ENCODE measurements at regions not wholly inside any gene's neighbourhood (a gene's known extent, or its start where the extent isn't known, plus 50 kb on each side); places are given as distances from the start of the nearest gene placed in this dataset.

- WGBS, 2 donors = 79 to 81% methylated on average over 7 of the region's 7 CpGs
- DNase-seq = no peak
- Histone ChIP-seq H3K4me3 (ENCODE audit: low read length in 2 of 2) (no peak overlapping the region), H3K9me3 (ENCODE audit: control insufficient read depth, low read length) (no peaks in the 10 kb centered on the region), H3K27me3 (ENCODE audit: control insufficient read depth in 1 of 2, insufficient read depth in 2 of 2, low read length in 1 of 2) (no peaks in the 10 kb centered on the region), H3K4me1 (ENCODE audit: control insufficient read depth in 1 of 2, insufficient read depth in 2 of 2, low read length in 2 of 2) (no peaks in the 10 kb centered on the region), H3K27ac (ENCODE audit: low read depth in 1 of 2, low read length in 2 of 2) (no peak overlapping the region), H3K36me3 (ENCODE audit: control insufficient read depth in 1 of 2, insufficient read depth in 2 of 2, low read length in 1 of 2) (no peaks in the 10 kb centered on the region)
- ATAC-seq (ENCODE audit: low FRiP score) = no peak
- intact Hi-C loops (cut with DNase I) = loop anchor here in 1 of 2 donors (2.0 kb wide), 1 partner anchor 21 kb away; no protein-coding TSS in a partner anchor
These were observed 103.2 kb upstream of the SSTR4 start for GRCh38 chr20:22931653-22932608.

GRCh38 chr20:22939181-22939580 lies 95.9 kb upstream of the SSTR4 start:
- no peaks in the 10 kb centered on the region for H3K27me3 ChIP-seq (ENCODE audit: control insufficient read depth in 1 of 2, insufficient read depth in 2 of 2, low read length in 1 of 2)
- H3K9me3 ChIP-seq (ENCODE audit: control insufficient read depth, low read length) = no peaks in the 10 kb centered on the region
- no peaks in the 10 kb centered on the region for H3K4me1 ChIP-seq (ENCODE audit: control insufficient read depth in 1 of 2, insufficient read depth in 2 of 2, low read length in 2 of 2)
- ATAC-seq (ENCODE audit: low FRiP score) = no peak
- H3K36me3 ChIP-seq (ENCODE audit: control insufficient read depth in 1 of 2, insufficient read depth in 2 of 2, low read length in 1 of 2) = no peaks in the 10 kb centered on the region
- DNase-seq = no peak
- WGBS, 2 donors = 61 to 69% methylated on average over 3 of the region's 3 CpGs
- H3K27ac ChIP-seq (ENCODE audit: low read depth in 1 of 2, low read length in 2 of 2) = no peak overlapping the region
- H3K4me3 ChIP-seq (ENCODE audit: low read length in 2 of 2) = no peak overlapping the region
- intact Hi-C loops (cut with DNase I) = no loop called here

GRCh38 chr20:22940350-22940749 lies 94.8 kb upstream of the SSTR4 start:
- whole genome bisulfite sequencing, 2 donors = 82 to 84% methylated on average over 4 of the region's 4 CpGs
- Histone ChIP-seq H3K4me3 (ENCODE audit: low read length in 2 of 2) (no peak overlapping the region), H3K27ac (ENCODE audit: low read depth in 1 of 2, low read length in 2 of 2) (no peak overlapping the region), H3K9me3 (ENCODE audit: control insufficient read depth, low read length) (no peaks in the 10 kb centered on the region), H3K4me1 (ENCODE audit: control insufficient read depth in 1 of 2, insufficient read depth in 2 of 2, low read length in 2 of 2) (no peaks in the 10 kb centered on the region), H3K36me3 (ENCODE audit: control insufficient read depth in 1 of 2, insufficient read depth in 2 of 2, low read length in 1 of 2) (no peaks in the 10 kb centered on the region), H3K27me3 (ENCODE audit: control insufficient read depth in 1 of 2, insufficient read depth in 2 of 2, low read length in 1 of 2) (no peaks in the 10 kb centered on the region)
- intact Hi-C loops (cut with DNase I) = no loop called here
- DNase-seq (no peak), ATAC-seq (ENCODE audit: low FRiP score) (no peak)

- no peaks in the 10 kb centered on the region for H3K36me3 ChIP-seq (ENCODE audit: control insufficient read depth in 1 of 2, insufficient read depth in 2 of 2, low read length in 1 of 2)
- H3K27me3 ChIP-seq (ENCODE audit: control insufficient read depth in 1 of 2, insufficient read depth in 2 of 2, low read length in 1 of 2) = no peaks in the 10 kb centered on the region
- H3K27ac ChIP-seq (ENCODE audit: low read depth in 1 of 2, low read length in 2 of 2) = no peak overlapping the region
- DNase-seq (no peak), ATAC-seq (ENCODE audit: low FRiP score) (no peak)
- no peaks in the 10 kb centered on the region for H3K4me1 ChIP-seq (ENCODE audit: control insufficient read depth in 1 of 2, insufficient read depth in 2 of 2, low read length in 2 of 2)
- WGBS, 2 donors = 74 to 76% methylated on average over 5 of the region's 5 CpGs
- intact Hi-C loops (cut with DNase I) = no loop called here
- no peak overlapping the region for H3K4me3 ChIP-seq (ENCODE audit: low read length in 2 of 2)
- no peaks in the 10 kb centered on the region for H3K9me3 ChIP-seq (ENCODE audit: control insufficient read depth, low read length)
These were observed 93.6 kb upstream of the SSTR4 start for GRCh38 chr20:22941550-22941949.

GRCh38 chr20:22942742-22943141 lies 92.4 kb upstream of the SSTR4 start:
- intact Hi-C loops (cut with DNase I) = no loop called here
- H3K9me3 ChIP-seq (ENCODE audit: control insufficient read depth, low read length) = no peaks in the 10 kb centered on the region
- no peak overlapping the region for H3K27ac ChIP-seq (ENCODE audit: low read depth in 1 of 2, low read length in 2 of 2)
- DNase-seq = no peak
- 90 to 93% methylated on average over 2 of the region's 2 CpGs for WGBS, 2 donors
- no peaks in the 10 kb centered on the region for H3K36me3 ChIP-seq (ENCODE audit: control insufficient read depth in 1 of 2, insufficient read depth in 2 of 2, low read length in 1 of 2)
- no peaks in the 10 kb centered on the region for H3K4me1 ChIP-seq (ENCODE audit: control insufficient read depth in 1 of 2, insufficient read depth in 2 of 2, low read length in 2 of 2)
- H3K27me3 ChIP-seq (ENCODE audit: control insufficient read depth in 1 of 2, insufficient read depth in 2 of 2, low read length in 1 of 2) = no peaks in the 10 kb centered on the region
- no peak for ATAC-seq (ENCODE audit: low FRiP score)
- H3K4me3 ChIP-seq (ENCODE audit: low read length in 2 of 2) = no peak overlapping the region

- 48 to 55% methylated on average over 4 of the region's 4 CpGs for WGBS, 2 donors
- no peak overlapping the region for H3K4me3 ChIP-seq (ENCODE audit: low read length in 2 of 2)
- intact Hi-C loops (cut with DNase I) = no loop called here
- H3K36me3 ChIP-seq (ENCODE audit: control insufficient read depth in 1 of 2, insufficient read depth in 2 of 2, low read length in 1 of 2) = no peaks in the 10 kb centered on the region
- no peaks in the 10 kb centered on the region for H3K9me3 ChIP-seq (ENCODE audit: control insufficient read depth, low read length)
- no peaks in the 10 kb centered on the region for H3K27me3 ChIP-seq (ENCODE audit: control insufficient read depth in 1 of 2, insufficient read depth in 2 of 2, low read length in 1 of 2)
- no peak overlapping the region for H3K27ac ChIP-seq (ENCODE audit: low read depth in 1 of 2, low read length in 2 of 2)
- no peaks in the 10 kb centered on the region for H3K4me1 ChIP-seq (ENCODE audit: control insufficient read depth in 1 of 2, insufficient read depth in 2 of 2, low read length in 2 of 2)
- DNase-seq = no peak
- ATAC-seq (ENCODE audit: low FRiP score) = no peak
These were observed 91.0 kb upstream of the SSTR4 start for GRCh38 chr20:22944062-22944461.

GRCh38 chr20:22944936-22945335 lies 90.2 kb upstream of the SSTR4 start:
- no peak overlapping the region for H3K27ac ChIP-seq (ENCODE audit: low read depth in 1 of 2, low read length in 2 of 2)
- no peak overlapping the region for H3K4me3 ChIP-seq (ENCODE audit: low read length in 2 of 2)
- 86 to 87% methylated on average over 6 of the region's 6 CpGs for WGBS, 2 donors
- no peaks in the 10 kb centered on the region for H3K36me3 ChIP-seq (ENCODE audit: control insufficient read depth in 1 of 2, insufficient read depth in 2 of 2, low read length in 1 of 2)
- ATAC-seq (ENCODE audit: low FRiP score) (no peak), DNase-seq (no peak)
- intact Hi-C loops (cut with DNase I) = no loop called here
- no peaks in the 10 kb centered on the region for H3K27me3 ChIP-seq (ENCODE audit: control insufficient read depth in 1 of 2, insufficient read depth in 2 of 2, low read length in 1 of 2)
- H3K9me3 ChIP-seq (ENCODE audit: control insufficient read depth, low read length) = no peaks in the 10 kb centered on the region
- H3K4me1 ChIP-seq (ENCODE audit: control insufficient read depth in 1 of 2, insufficient read depth in 2 of 2, low read length in 2 of 2) = no peaks in the 10 kb centered on the region

- Histone ChIP-seq H3K27me3 (ENCODE audit: control insufficient read depth in 1 of 2, insufficient read depth in 2 of 2, low read length in 1 of 2) (no peaks in the 10 kb centered on the region), H3K36me3 (ENCODE audit: control insufficient read depth in 1 of 2, insufficient read depth in 2 of 2, low read length in 1 of 2) (no peaks in the 10 kb centered on the region), H3K4me3 (ENCODE audit: low read length in 2 of 2) (no peak overlapping the region), H3K9me3 (ENCODE audit: control insufficient read depth, low read length) (no peaks in the 10 kb centered on the region), H3K27ac (ENCODE audit: low read depth in 1 of 2, low read length in 2 of 2) (no peak overlapping the region), H3K4me1 (ENCODE audit: control insufficient read depth in 1 of 2, insufficient read depth in 2 of 2, low read length in 2 of 2) (no peaks in the 10 kb centered on the region)
- intact Hi-C loops (cut with DNase I) = no loop called here
- whole genome bisulfite sequencing, 2 donors = 10 to 17% methylated on average over 2 of the region's 2 CpGs
- ATAC-seq (ENCODE audit: low FRiP score) = no peak
- no peak for DNase-seq
These were observed 88.5 kb upstream of the SSTR4 start for GRCh38 chr20:22946596-22946995.
